A549 (cell line): ENCODE measurements at regions not wholly inside any gene's neighbourhood (a gene's known extent, or its start where the extent isn't known, plus 50 kb on each side); places are given as distances from the start of the nearest gene placed in this dataset.
A peak's percentile ranks its signal among the peaks of the same experiment; 100 is the strongest.

ENCODE experiments used
- ATAC-seq, 2 experiments: fragments of 200-7000 bp in 1 of 2; fragments of >200 bp in 1 of 2; cut with Nextera tagmentation in 1 of 2; cut with Tn5 transposase in 1 of 2; 3 replicates each; pipeline versions ENCODE4 v1.8.0 to v1.9.1; 2018 to 2020; ENCODE audit warnings: mild to moderate bottlenecking in 1 of 2, moderate library complexity in 1 of 2
- CTCF ChIA-PET: fragments of 300-600 bp; sonication (Branson Sonifier 250); formaldehyde crosslinking; extraction: SDS; loops from one replicate; lab custom pipeline; 2021; ENCODE audit warnings: antibody characterized with exemption, inconsistent platforms; lab: Yijun Ruan, JAX
- POLR2A ChIA-PET: fragments of 350-600 bp; formaldehyde crosslinking; extraction: SDS; loops from one replicate; lab custom pipeline; 2021; ENCODE audit warnings: antibody characterized with exemption, inconsistent platforms; lab: Yijun Ruan, JAX
- DNase-seq, 2 experiments: peaks; one replicate each; pipeline versions ENCODE4 v3.0.0 to v3.0.0-alpha.2; 2011 to 2016; ENCODE audit warnings: low read depth in 1 of 2, low spot score in 1 of 2
- FAIRE-seq: peaks from 2 replicates; lab custom pipeline; 2011; peaks lifted over from hg19 to GRCh38; lab: Jason Lieb, UNC
- H3K27ac ChIP-seq, 2 experiments: fragments of >200 bp; sonication (Bioruptor Twin); formaldehyde crosslinking; 3 replicates each; pipeline ENCODE4 v1.5.1; 2016 to 2017
- H3K4me1 ChIP-seq: fragments of >200 bp; sonication (Bioruptor Twin); formaldehyde crosslinking; 3 replicates; pipeline ENCODE4 v1.6.1; 2016
- H3K4me2 ChIP-seq: fragments of >200 bp; sonication (Bioruptor Twin); formaldehyde crosslinking; 3 replicates; pipeline ENCODE4 v1.6.1; 2016
- H3K4me3 ChIP-seq: fragments of >200 bp; sonication (Bioruptor Twin); formaldehyde crosslinking; 3 replicates; pipeline ENCODE4 v1.5.1; 2016
- H3K9me3 ChIP-seq: fragments of >200 bp; sonication (Bioruptor Twin); formaldehyde crosslinking; 3 replicates; pipeline ENCODE4 v1.6.1; 2016
- CEBPB ChIP-seq, 2 experiments: fragments of >200 bp in 1 of 2; sonication (Bioruptor Twin) in 1 of 2; formaldehyde crosslinking in 1 of 2; IDR thresholded peaks; 2 replicates each; pipeline ENCODE4 v1.6.1; 2012 to 2016
- CHD2 ChIP-seq: fragments of 150-350 bp; IDR thresholded peaks from 2 replicates; pipeline ENCODE4 v1.6.1; 2014; ENCODE audit warnings: low read length; ENCODE audit not compliant: partially characterized antibody
- EHMT2 ChIP-seq: fragments of 200-600 bp; sonication (generic); IDR thresholded peaks from 2 replicates; pipeline ENCODE4 v1.6.1; 2016; ENCODE audit warnings: antibody characterized with exemption, low read depth, mild to moderate bottlenecking, moderate library complexity
- ELK1 ChIP-seq: fragments of 150-350 bp; IDR thresholded peaks from 2 replicates; pipeline ENCODE4 v1.6.1; 2014; ENCODE audit warnings: low read depth, mild to moderate bottlenecking, low read length
- EP300 ChIP-seq, 2 experiments: fragments of >200 bp; sonication (Bioruptor Twin); formaldehyde crosslinking; IDR thresholded peaks; 2 replicates in 1 of 2; 3 replicates in 1 of 2; pipeline ENCODE4 v1.6.1; 2016 to 2017
- FOSL2 ChIP-seq, 2 experiments: fragments of 450-650 bp in 1 of 2; fragments of >200 bp in 1 of 2; sonication (Bioruptor Twin) in 1 of 2; formaldehyde crosslinking; IDR thresholded peaks; 2 replicates each; pipeline versions ENCODE4 v1.5.0 to v1.6.1; 2016 to 2020; ENCODE audit warnings: mild to moderate bottlenecking in 1 of 2, moderate library complexity in 1 of 2
- GATA3 ChIP-seq: IDR thresholded peaks from 2 replicates; pipeline ENCODE4 v1.6.1; 2012; ENCODE audit warnings: borderline replicate concordance
- HDAC2 ChIP-seq: fragments of 200-600 bp; sonication (generic); IDR thresholded peaks from 2 replicates; pipeline ENCODE4 v1.6.1; 2016
- HEYL ChIP-seq: fragments of 250-450 bp; sonication (Bioruptor Pico); IDR thresholded peaks from 2 replicates; pipeline ENCODE4 v1.8.0; 2021; ENCODE audit warnings: mild to moderate bottlenecking, moderate library complexity
- JUNB ChIP-seq: fragments of >200 bp; sonication (Bioruptor Twin); formaldehyde crosslinking; IDR thresholded peaks from 2 replicates; pipeline ENCODE4 v1.6.1; 2016
- KDM1A ChIP-seq: fragments of 200-600 bp; sonication (generic); IDR thresholded peaks from 2 replicates; pipeline ENCODE4 v1.6.1; 2016; ENCODE audit warnings: low read depth, mild to moderate bottlenecking
- MYC ChIP-seq: IDR thresholded peaks from 2 replicates; pipeline ENCODE4 v1.6.1; 2012; ENCODE audit warnings: mild to moderate bottlenecking, inconsistent platforms, low read length, improper control_type of control experiment, borderline replicate concordance
- RCOR1 ChIP-seq: fragments of 150-350 bp; IDR thresholded peaks from 2 replicates; pipeline ENCODE4 v1.6.1; 2014; ENCODE audit warnings: antibody characterized with exemption, low read length, low read depth
- RFX5 ChIP-seq: fragments of 450-650 bp; IDR thresholded peaks from 2 replicates; pipeline ENCODE4 v1.7.1; 2014; ENCODE audit warnings: antibody characterized with exemption, mild to moderate bottlenecking, moderate library complexity
- TFCP2L1 ChIP-seq: fragments of 250-450 bp; sonication (Bioruptor Pico); IDR thresholded peaks from 2 replicates; pipeline ENCODE4 v1.5.0; 2021; ENCODE audit warnings: mild to moderate bottlenecking
- TP53 ChIP-seq: fragments of 250-450 bp; sonication (Bioruptor Pico); IDR thresholded peaks from 2 replicates; pipeline ENCODE4 v1.5.0; 2021; ENCODE audit warnings: mild to moderate bottlenecking, moderate library complexity
- USF2 ChIP-seq: fragments of 450-650 bp; IDR thresholded peaks from 2 replicates; pipeline ENCODE4 v1.6.1; 2014; ENCODE audit warnings: antibody characterized with exemption
- ZFP36 ChIP-seq: fragments of 450-650 bp; IDR thresholded peaks from 2 replicates; pipeline ENCODE4 v1.6.1; 2014; ENCODE audit warnings: borderline replicate concordance; ENCODE audit not compliant: partially characterized antibody
- ZNF302 ChIP-seq: fragments of 250-450 bp; sonication (Bioruptor Pico); IDR thresholded peaks from 2 replicates; pipeline ENCODE4 v1.9.0; 2021; ENCODE audit warnings: inconsistent platforms, mild to moderate bottlenecking, moderate library complexity
- ZSCAN20 ChIP-seq: fragments of 250-450 bp; sonication (Bioruptor Pico); IDR thresholded peaks from 2 replicates; pipeline ENCODE4 v1.8.0; 2022; ENCODE audit warnings: mild to moderate bottlenecking, moderate library complexity
- WGBS: methylation state at CpG from one replicate; pipeline ENCODE4 v1.1.6; 2017; ENCODE audit errors: missing lambda C conversion rate; 5-methylcytosine and 5-hydroxymethylcytosine counted together
- TF ChIP-seq, protein P1 (sequence below): fragments of >200 bp; sonication (Bioruptor Twin); formaldehyde crosslinking; IDR thresholded peaks from 3 replicates; pipeline ENCODE4 v1.5.1; 2016
- TF ChIP-seq, protein P2 (sequence below): fragments of 250-450 bp; sonication (Bioruptor Pico); IDR thresholded peaks from 2 replicates; pipeline ENCODE4 v1.5.0; 2021; ENCODE audit warnings: mild to moderate bottlenecking, moderate library complexity, borderline replicate concordance
- TF ChIP-seq, protein P3 (sequence below): IDR thresholded peaks from 2 replicates; pipeline ENCODE4 v1.6.1; 2012; ENCODE audit warnings: low read depth, borderline replicate concordance
- TF ChIP-seq, protein P4 (sequence below): fragments of 250-450 bp; sonication (Bioruptor Pico); IDR thresholded peaks from 2 replicates; pipeline ENCODE4 v1.5.0; 2020; ENCODE audit warnings: low read depth, mild to moderate bottlenecking, moderate library complexity

DNA sequence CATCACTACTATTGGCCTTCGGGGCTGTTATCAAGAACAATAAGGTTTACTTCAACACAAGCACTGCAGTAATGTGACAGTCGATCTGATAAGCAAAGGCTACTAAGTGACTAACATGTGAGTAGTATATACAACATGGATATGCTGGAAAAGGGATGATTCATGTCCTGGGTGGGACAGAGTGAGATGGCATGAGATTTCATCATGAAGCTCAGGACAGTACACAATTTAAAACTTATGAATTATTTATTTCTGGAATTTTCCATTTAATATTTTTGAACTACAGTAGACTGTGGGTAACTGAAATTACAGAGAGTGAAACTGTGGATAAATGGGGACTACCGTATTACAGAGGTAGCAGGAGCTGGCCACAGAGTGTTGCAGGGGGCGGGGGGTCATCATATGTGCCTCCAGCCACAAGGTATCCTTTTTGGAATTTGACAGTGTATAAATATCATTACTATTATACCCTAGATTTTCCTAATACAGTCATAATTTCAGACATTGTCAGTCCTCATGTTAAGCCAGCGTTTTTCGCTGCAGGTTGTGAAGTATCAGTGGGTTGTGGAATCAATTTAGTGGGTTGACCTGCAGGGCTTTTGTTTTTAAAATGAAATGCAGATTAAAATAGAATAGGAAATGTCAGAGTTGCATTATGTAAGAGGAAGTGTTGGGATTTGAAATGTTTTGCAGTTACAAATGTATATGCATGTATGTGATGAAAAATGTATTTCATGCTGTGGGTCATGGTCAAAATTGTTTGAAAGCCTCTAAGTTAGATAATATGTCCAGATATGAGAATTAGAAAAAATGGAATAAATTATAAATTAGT lies 148.0 kb upstream of the NUDT4 start:
- CTCF ChIA-PET: interaction anchor here (0.7 to 1.3 kb wide), 2 partner anchors 27 to 244 kb away, joined by 3 read pairs; no protein-coding TSS in a partner anchor
- H3K4me1 ChIP-seq: peaks cover 13% of the 10 kb centered on the region; the same call in 2 of the 3 replicates
- FAIRE-seq (no peak), DNase-seq (peak; percentile 24 to 61), ATAC-seq (peak; percentile 79 to 99)
- no peak overlapping the region for H3K4me3 ChIP-seq
- TF ChIP-seq EP300 (IDR thresholded peaks at IDR 0.05) (peak; percentile 29 to 37; a peak in 1 of 5 replicates), GATA3 (peak; percentile 56; the same call in 1 of the 2 replicates), ZFP36 (no peak), HDAC2 (no peak), MYC (no peak), KDM1A (no peak), JUNB (peak; percentile 58; the same call in 1 of the 2 replicates), CEBPB (IDR thresholded peaks at IDR 0.05) (peak in 1 of 2 experiments; percentile 18; a peak in 1 of 4 replicates), HEYL (CRISPR knock-in tag) (no peak), EHMT2 (no peak), CHD2 (no peak), FOSL2 (IDR thresholded peaks at IDR 0.05) (peak; percentile 51), FOSL2 (CRISPR knock-in tag; IDR thresholded peaks at IDR 0.05) (peak; percentile 40), USF2 (no peak)
- TF ChIP-seq, protein P1, sequence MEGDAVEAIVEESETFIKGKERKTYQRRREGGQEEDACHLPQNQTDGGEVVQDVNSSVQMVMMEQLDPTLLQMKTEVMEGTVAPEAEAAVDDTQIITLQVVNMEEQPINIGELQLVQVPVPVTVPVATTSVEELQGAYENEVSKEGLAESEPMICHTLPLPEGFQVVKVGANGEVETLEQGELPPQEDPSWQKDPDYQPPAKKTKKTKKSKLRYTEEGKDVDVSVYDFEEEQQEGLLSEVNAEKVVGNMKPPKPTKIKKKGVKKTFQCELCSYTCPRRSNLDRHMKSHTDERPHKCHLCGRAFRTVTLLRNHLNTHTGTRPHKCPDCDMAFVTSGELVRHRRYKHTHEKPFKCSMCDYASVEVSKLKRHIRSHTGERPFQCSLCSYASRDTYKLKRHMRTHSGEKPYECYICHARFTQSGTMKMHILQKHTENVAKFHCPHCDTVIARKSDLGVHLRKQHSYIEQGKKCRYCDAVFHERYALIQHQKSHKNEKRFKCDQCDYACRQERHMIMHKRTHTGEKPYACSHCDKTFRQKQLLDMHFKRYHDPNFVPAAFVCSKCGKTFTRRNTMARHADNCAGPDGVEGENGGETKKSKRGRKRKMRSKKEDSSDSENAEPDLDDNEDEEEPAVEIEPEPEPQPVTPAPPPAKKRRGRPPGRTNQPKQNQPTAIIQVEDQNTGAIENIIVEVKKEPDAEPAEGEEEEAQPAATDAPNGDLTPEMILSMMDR: no peak
- TF ChIP-seq, protein P2, sequence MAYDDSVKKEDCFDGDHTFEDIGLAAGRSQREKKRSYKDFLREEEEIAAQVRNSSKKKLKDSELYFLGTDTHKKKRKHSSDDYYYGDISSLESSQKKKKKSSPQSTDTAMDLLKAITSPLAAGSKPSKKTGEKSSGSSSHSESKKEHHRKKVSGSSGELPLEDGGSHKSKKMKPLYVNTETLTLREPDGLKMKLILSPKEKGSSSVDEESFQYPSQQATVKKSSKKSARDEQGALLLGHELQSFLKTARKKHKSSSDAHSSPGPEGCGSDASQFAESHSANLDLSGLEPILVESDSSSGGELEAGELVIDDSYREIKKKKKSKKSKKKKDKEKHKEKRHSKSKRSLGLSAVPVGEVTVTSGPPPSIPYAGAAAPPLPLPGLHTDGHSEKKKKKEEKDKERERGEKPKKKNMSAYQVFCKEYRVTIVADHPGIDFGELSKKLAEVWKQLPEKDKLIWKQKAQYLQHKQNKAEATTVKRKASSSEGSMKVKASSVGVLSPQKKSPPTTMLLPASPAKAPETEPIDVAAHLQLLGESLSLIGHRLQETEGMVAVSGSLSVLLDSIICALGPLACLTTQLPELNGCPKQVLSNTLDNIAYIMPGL (CRISPR knock-in tag): no peak
- peak overlapping the region; percentile 39 for H3K4me2 ChIP-seq
- POLR2A ChIA-PET: no interaction called here
- H3K27ac ChIP-seq: peak overlapping the region; percentile 65 to 70; a peak in 5 of 6 replicates
- 55% methylated on average over 6 of the region's 6 CpGs for WGBS
- H3K9me3 ChIP-seq: no peaks in the 10 kb centered on the region

DNA sequence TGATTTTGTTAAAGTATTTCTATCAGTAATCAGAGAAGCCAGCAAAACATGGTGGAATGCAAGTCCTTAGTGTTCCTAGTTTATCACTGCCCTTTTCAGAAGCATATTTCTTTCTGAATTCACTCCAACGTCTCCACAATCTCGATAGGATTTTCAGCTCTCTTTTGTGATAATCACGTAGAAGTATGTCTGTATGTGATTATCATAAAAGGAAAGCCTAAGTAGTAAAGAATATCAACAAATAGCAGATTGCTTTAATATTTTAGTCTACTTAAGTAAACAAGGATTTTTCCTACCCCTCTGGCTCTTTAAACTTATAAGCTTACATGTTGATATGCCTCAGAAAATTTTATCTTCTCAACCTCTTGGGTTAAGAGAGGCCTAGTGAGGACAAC lies 147.4 kb upstream of the NUDT4 start:
- WGBS: 48% methylated on average over 3 of the region's 3 CpGs
- ChIA-PET POLR2A (no interaction called here), CTCF (interaction anchor here (0.7 to 3.4 kb wide), 3 partner anchors 13 to 244 kb away, joined by 3 to 13 read pairs (median 3); no protein-coding TSS in a partner anchor)
- Histone ChIP-seq H3K4me1 (peaks cover 13% of the 10 kb centered on the region; the same call in 2 of the 3 replicates), H3K4me2 (no peak overlapping the region), H3K9me3 (no peaks in the 10 kb centered on the region), H3K27ac (peak overlapping the region; percentile 14 to 65; a peak in 3 of 6 replicates)
- FAIRE-seq (no peak), ATAC-seq (no peak), DNase-seq (no peak)
- TF ChIP-seq ZFP36 (no peak), CHD2 (no peak), JUNB (no peak), RCOR1 (no peak), ZNF302 (no peak), ELK1 (no peak), ZSCAN20 (no peak), TP53 (CRISPR knock-in tag) (no peak), TFCP2L1 (CRISPR knock-in tag) (no peak), RFX5 (no peak)
- TF ChIP-seq, protein P3, sequence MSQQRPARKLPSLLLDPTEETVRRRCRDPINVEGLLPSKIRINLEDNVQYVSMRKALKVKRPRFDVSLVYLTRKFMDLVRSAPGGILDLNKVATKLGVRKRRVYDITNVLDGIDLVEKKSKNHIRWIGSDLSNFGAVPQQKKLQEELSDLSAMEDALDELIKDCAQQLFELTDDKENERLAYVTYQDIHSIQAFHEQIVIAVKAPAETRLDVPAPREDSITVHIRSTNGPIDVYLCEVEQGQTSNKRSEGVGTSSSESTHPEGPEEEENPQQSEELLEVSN: no peak
- TF ChIP-seq, protein P4, sequence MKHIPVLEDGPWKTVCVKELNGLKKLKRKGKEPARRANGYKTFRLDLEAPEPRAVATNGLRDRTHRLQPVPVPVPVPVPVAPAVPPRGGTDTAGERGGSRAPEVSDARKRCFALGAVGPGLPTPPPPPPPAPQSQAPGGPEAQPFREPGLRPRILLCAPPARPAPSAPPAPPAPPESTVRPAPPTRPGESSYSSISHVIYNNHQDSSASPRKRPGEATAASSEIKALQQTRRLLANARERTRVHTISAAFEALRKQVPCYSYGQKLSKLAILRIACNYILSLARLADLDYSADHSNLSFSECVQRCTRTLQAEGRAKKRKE (CRISPR knock-in tag): no peak
- TF ChIP-seq, all 56 proteins: peak for 0
- H3K4me3 ChIP-seq: no peak overlapping the region
